GM20000 (cell line): ENCODE measurements at regions not wholly inside any gene's neighbourhood (a gene's known extent, or its start where the extent isn't known, plus 50 kb on each side); places are given as distances from the start of the nearest gene placed in this dataset.
A peak's percentile ranks its signal among the peaks of the same experiment; 100 is the strongest.

ENCODE experiments used
- DNase-seq: peaks from one replicate; pipeline ENCODE4 v3.0.0; 2012; ENCODE audit warnings: low spot score
- TF ChIP-seq, protein P1 (sequence below): IDR thresholded peaks from 2 replicates; pipeline ENCODE4 v1.5.1; 2012; ENCODE audit warnings: mild to moderate bottlenecking, control low read depth; ENCODE audit errors: extremely low read depth, missing control alignments

GRCh38 chrX:15926622-15927021, 72.0 kb upstream of the AP1S2 start:
- no peak for DNase-seq

DNA sequence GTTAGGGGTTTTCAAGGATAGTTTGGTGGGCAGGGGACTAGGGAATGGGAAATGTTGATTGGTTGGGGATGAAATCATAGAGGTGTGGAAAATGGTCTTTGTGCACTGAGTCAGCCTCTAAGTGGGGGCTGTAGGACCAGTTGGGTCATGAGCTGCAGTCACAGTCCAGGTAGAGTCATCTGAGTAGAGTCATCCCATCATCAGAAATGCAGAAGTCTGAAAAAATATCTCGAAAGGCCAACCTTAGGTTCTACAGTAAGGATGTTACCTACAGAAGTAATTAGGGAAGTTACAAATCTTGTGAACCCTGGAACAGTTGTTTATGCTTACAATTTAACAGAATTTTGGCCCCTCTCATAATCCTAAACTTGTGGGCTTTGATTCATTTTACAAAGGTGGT, 63.4 kb upstream of the AP1S2 start:
- DNase-seq: no peak
- TF ChIP-seq, protein P1, sequence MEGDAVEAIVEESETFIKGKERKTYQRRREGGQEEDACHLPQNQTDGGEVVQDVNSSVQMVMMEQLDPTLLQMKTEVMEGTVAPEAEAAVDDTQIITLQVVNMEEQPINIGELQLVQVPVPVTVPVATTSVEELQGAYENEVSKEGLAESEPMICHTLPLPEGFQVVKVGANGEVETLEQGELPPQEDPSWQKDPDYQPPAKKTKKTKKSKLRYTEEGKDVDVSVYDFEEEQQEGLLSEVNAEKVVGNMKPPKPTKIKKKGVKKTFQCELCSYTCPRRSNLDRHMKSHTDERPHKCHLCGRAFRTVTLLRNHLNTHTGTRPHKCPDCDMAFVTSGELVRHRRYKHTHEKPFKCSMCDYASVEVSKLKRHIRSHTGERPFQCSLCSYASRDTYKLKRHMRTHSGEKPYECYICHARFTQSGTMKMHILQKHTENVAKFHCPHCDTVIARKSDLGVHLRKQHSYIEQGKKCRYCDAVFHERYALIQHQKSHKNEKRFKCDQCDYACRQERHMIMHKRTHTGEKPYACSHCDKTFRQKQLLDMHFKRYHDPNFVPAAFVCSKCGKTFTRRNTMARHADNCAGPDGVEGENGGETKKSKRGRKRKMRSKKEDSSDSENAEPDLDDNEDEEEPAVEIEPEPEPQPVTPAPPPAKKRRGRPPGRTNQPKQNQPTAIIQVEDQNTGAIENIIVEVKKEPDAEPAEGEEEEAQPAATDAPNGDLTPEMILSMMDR: no peak

More at GRCh38 chrX:15926622-15927021, 72.0 kb upstream of the AP1S2 start:
- TF ChIP-seq, protein P1: no peak

DNA sequence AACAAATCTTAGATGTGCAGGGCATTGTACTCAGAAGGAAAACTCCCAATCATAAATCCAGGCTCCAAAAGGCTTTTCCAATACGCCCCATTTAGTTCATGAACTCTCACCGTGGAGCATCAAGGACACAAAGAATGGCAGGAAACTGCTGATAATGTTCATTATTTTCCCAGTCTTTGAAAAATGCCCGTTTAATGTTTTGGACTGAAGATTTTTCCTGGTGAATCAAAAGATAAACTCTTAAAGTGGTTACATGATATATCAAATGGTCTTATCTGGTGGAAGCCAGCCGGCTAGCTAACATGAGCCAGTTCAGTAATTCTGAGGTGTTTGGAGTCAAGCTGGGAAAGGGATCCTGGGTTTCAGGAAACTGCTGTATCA, 62.1 kb upstream of the AP1S2 start:
- DNase-seq: no peak
- TF ChIP-seq, protein P1: no peak

GRCh38 chrX:15915959-15916703, 61.5 kb upstream of the AP1S2 start:
- TF ChIP-seq, protein P1: no peak

DNA sequence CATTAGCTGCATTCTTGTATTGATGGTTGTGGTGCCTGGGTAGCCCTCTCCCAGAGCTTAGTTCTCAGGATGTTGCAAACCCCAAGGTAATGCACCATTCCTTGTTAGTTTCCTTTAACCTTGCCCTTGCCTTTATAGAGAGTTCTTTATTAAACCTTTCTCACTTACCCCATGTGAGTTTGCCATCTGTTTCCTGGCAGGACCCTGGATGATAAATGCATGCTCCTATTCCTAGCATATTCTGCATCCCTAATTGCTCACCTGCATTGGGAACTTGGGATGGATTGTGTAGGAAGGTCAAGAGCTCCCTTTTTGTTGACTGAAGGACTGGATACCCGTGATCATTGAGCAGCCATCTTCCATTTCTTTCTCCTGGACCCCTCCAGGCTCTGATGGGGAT, 59.9 kb upstream of the AP1S2 start:
- TF ChIP-seq, protein P1: no peak
- no peak for DNase-seq

More at GRCh38 chrX:15915959-15916703, 61.5 kb upstream of the AP1S2 start:
- DNase-seq: no peak

GRCh38 chrX:15913146-15913545, 58.5 kb upstream of the AP1S2 start:
- DNase-seq: no peak
- TF ChIP-seq, protein P1: no peak

- TF ChIP-seq, protein P1: no peak
- peak; percentile 10 for DNase-seq
These were observed 57.3 kb upstream of the AP1S2 start for GRCh38 chrX:15911734-15912550.
